ENCODE measurements at regions not wholly inside any gene's neighbourhood (a gene's known extent, or its start where the extent isn't known, plus 50 kb on each side); places are given as distances from the start of the nearest gene placed in this dataset.

- Histone ChIP-seq H3K27ac (no peak overlapping the region), H3K27me3 (replicated peaks; ENCODE audit: insufficient read depth) (no peaks in the 10 kb centered on the region), H3K36me3 (no peaks in the 10 kb centered on the region), H3K4me3 (no peak overlapping the region), H3K9me3 (no peaks in the 10 kb centered on the region), H3K4me1 (replicated peaks) (no peaks in the 10 kb centered on the region)
- intact Hi-C loops (cut with DNase I), result no loop called here
- DNase-seq (ENCODE audit: low spot score), result no peak
- WGBS, result 76% methylated on average over 3 of the region's 3 CpGs
- TF ChIP-seq, protein P1, sequence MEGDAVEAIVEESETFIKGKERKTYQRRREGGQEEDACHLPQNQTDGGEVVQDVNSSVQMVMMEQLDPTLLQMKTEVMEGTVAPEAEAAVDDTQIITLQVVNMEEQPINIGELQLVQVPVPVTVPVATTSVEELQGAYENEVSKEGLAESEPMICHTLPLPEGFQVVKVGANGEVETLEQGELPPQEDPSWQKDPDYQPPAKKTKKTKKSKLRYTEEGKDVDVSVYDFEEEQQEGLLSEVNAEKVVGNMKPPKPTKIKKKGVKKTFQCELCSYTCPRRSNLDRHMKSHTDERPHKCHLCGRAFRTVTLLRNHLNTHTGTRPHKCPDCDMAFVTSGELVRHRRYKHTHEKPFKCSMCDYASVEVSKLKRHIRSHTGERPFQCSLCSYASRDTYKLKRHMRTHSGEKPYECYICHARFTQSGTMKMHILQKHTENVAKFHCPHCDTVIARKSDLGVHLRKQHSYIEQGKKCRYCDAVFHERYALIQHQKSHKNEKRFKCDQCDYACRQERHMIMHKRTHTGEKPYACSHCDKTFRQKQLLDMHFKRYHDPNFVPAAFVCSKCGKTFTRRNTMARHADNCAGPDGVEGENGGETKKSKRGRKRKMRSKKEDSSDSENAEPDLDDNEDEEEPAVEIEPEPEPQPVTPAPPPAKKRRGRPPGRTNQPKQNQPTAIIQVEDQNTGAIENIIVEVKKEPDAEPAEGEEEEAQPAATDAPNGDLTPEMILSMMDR (IDR thresholded peaks at IDR 0.05), result peak in 1 of 4 experiments; percentile 7
- TF ChIP-seq POLR2AphosphoS5 (IDR thresholded peaks at IDR 0.05), result no peak
- no peak for TF ChIP-seq POLR2A (IDR thresholded peaks at IDR 0.05)
Measured at GRCh38 chr15:25136119-25136518, 181.3 kb downstream of the SNRPN start.

- no peak overlapping the region for H3K27ac ChIP-seq
- H3K4me1 ChIP-seq (replicated peaks), result no peaks in the 10 kb centered on the region
- intact Hi-C loops (cut with DNase I), result no loop called here
- DNase-seq (ENCODE audit: low spot score), result no peak
- H3K27me3 ChIP-seq (replicated peaks; ENCODE audit: insufficient read depth), result no peaks in the 10 kb centered on the region
- no peaks in the 10 kb centered on the region for H3K9me3 ChIP-seq
- 79% methylated on average over 5 of the region's 5 CpGs for WGBS
- no peak overlapping the region for H3K4me3 ChIP-seq
- H3K36me3 ChIP-seq, result no peaks in the 10 kb centered on the region
- TF ChIP-seq POLR2A (IDR thresholded peaks at IDR 0.05), result no peak
- TF ChIP-seq POLR2AphosphoS5 (IDR thresholded peaks at IDR 0.05), result no peak
- TF ChIP-seq, protein P1 (IDR thresholded peaks at IDR 0.05), result no peak
Measured at GRCh38 chr15:25137013-25137412, 182.2 kb downstream of the SNRPN start.

DNA sequence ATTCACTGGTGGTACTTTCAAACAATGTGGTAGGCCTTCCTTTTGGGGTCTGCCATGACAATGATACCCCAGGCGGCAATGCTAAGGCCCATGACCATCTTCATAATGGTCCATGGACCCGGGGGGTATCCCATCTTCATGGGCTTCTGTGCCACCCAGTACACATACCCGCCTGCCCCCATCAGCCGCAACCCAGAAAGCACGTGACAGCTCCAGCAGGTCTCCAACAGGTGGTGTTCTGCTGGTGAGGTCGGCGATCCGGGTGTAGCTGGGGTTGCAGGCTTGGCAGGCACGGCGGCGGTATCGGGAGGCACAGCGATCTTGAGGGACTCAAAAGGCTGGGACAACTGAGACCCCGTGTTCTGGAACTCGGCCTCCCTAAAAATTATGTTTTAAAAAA, 214.5 kb downstream of the SNRPN start:
- no peaks in the 10 kb centered on the region for H3K36me3 ChIP-seq
- 91% methylated on average over 15 of the region's 15 CpGs for WGBS
- no peaks in the 10 kb centered on the region for H3K27me3 ChIP-seq (replicated peaks; ENCODE audit: insufficient read depth)
- H3K4me3 ChIP-seq, result no peak overlapping the region
- TF ChIP-seq, protein P1 (IDR thresholded peaks at IDR 0.05), result no peak
- TF ChIP-seq POLR2AphosphoS5 (IDR thresholded peaks at IDR 0.05) (no peak), POLR2A (IDR thresholded peaks at IDR 0.05) (no peak)
- peak; percentile 3 for DNase-seq (ENCODE audit: low spot score)
- H3K9me3 ChIP-seq, result no peaks in the 10 kb centered on the region
- intact Hi-C loops (cut with DNase I), result no loop called here
- no peaks in the 10 kb centered on the region for H3K4me1 ChIP-seq (replicated peaks)
- no peak overlapping the region for H3K27ac ChIP-seq

- H3K36me3 ChIP-seq, result no peaks in the 10 kb centered on the region
- H3K27ac ChIP-seq, result no peak overlapping the region
- intact Hi-C loops (cut with DNase I), result no loop called here
- no peaks in the 10 kb centered on the region for H3K27me3 ChIP-seq (replicated peaks; ENCODE audit: insufficient read depth)
- no peaks in the 10 kb centered on the region for H3K9me3 ChIP-seq
- H3K4me3 ChIP-seq, result no peak overlapping the region
- WGBS, result 85% methylated on average over 19 of the region's 19 CpGs
- no peaks in the 10 kb centered on the region for H3K4me1 ChIP-seq (replicated peaks)
- peak; percentile 2 for DNase-seq (ENCODE audit: low spot score)
- TF ChIP-seq, protein P1 (IDR thresholded peaks at IDR 0.05), result no peak
- TF ChIP-seq POLR2AphosphoS5 (IDR thresholded peaks at IDR 0.05), result no peak
- TF ChIP-seq POLR2A (IDR thresholded peaks at IDR 0.05), result no peak
Measured at GRCh38 chr15:25170113-25170731, 215.4 kb downstream of the SNRPN start.

DNA sequence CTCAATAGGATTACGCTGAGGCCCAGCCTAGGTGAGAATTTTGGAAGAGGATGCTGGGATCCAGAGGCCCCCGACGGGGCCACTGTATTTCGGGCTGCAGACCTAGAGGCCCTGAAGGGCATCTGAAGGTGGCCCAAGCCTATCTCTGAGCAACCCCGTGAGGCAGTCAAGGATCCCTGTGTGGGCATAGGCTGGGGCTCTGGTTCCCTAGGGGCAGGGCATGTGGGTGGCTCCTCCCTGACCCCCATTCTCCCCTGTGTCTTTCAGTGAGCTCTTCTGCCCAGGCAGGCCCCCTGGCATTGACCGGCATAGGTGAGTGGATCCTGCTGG, 216.0 kb downstream of the SNRPN start:
- Histone ChIP-seq H3K4me3 (no peak overlapping the region), H3K36me3 (no peaks in the 10 kb centered on the region), H3K27ac (no peak overlapping the region), H3K9me3 (no peaks in the 10 kb centered on the region), H3K27me3 (replicated peaks; ENCODE audit: insufficient read depth) (no peaks in the 10 kb centered on the region), H3K4me1 (replicated peaks) (no peaks in the 10 kb centered on the region)
- WGBS, result 84% methylated on average over 6 of the region's 6 CpGs
- intact Hi-C loops (cut with DNase I), result no loop called here
- TF ChIP-seq POLR2AphosphoS5 (IDR thresholded peaks at IDR 0.05), result no peak
- TF ChIP-seq POLR2A (IDR thresholded peaks at IDR 0.05), result no peak
- TF ChIP-seq, protein P1 (IDR thresholded peaks at IDR 0.05), result no peak
- no peak for DNase-seq (ENCODE audit: low spot score)
